Renal cortex interstitium (tissue), 11 donors: ENCODE measurements at regions not wholly inside any gene's neighbourhood (a gene's known extent, or its start where the extent isn't known, plus 50 kb on each side); places are given as distances from the start of the nearest gene placed in this dataset.
"Not testable (repeated sequence)": the region's sequence is repeated elsewhere in the genome, so short reads cannot be mapped to it uniquely, and the experiment has no call there.

Source experiments
- DNase-seq, 11 donors: peaks; one replicate each; pipeline ENCODE4 v3.0.0-alpha.2; 2013; ENCODE audit warnings: low read depth in 9 of 11, low spot score in 4 of 11; ENCODE audit errors: extremely low read depth in 1 of 11

DNA sequence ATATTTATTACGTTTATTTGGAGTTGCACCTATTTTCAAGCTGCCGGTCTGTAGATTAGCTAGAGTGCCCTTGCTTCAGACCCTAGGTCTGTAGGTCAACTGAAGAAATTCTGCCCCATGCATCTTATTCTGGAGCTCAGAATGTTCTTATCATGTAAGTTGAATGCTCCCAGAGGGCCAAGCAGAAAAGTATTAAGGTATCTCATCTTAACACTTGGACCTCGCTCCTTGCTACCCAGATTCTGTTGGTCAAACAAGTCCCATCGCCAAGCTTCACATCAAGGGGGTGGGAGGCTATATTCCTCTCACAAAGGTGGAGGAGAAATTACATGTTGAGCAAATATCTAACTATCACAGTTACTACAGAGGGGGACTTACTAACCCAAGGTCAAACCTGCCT lies 187.7 kb downstream of the C1orf94 start:
- DNase-seq = no peak

DNA sequence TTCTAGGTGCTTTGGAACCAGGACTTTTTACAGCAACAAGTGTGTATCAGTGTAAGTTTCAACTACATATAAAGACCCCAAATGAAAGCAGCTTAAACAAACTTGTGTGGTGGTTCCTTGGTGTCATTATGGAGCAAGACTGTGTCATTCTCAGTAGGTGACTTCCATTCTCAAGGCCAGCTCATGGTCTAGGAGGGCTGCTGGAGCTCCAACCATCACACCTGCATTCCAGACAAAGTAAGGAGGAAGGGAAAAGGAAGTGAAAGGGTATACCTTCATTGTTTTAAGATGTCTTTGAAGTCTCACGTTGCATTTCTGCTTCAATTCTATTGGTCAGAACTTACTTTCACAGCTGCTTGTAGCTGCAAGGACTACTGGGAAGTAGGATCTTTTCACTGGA lies 188.6 kb downstream of the C1orf94 start:
- no peak for DNase-seq

DNA sequence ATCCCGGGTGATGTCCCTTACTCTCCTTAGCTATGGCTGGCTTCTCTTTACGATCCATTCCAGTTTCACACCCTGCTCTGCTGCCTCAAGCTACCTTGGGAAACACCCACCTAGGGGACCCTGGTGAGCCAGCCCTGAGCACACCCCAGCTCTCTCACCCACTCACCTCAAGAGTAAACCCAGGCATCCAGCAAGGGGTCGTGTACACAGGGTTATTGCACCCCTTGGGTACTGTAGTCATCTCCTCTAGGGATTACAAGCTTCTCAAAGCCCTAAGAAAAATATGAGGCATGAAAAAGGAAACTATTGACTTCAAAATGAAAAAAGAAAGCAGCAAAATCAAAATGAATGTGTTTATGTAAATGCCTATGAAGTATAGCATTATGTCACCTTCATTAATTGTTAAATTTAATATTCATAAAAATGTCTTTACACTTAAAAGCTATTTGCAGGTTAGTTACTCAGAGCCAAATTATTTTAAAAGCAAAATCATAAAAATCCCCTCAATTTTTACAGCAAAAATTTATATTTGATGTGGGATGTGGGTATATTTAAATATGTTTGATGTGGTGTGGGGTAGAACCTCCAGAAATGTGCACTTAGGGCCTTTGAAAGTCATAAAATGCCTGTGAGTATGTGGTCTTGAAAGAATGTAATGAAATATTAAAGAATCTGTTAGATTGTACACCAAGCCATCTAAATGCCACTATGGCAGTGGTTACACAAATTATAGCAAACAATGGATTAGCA lies 190.3 kb downstream of the C1orf94 start:
- no peak for DNase-seq

DNA sequence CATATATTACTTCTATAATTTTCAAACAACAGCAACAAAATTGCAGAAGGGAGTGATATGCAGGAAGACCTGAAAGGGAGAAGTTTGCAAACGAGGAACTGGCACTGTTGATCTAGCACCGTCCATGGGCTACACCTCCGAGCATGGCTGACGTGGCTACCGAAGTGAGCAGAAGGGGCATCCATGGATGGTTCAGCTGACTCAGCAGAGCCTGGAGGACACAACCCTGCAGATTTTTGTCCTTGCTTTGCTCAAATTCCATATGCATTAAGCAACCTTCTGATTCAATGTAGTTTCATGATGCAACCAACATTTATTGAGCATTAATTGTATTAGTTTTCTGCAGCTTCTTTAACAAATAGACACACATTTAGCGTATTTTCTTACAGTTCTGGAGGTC lies 191.2 kb downstream of the C1orf94 start:
- DNase-seq = no peak

DNA sequence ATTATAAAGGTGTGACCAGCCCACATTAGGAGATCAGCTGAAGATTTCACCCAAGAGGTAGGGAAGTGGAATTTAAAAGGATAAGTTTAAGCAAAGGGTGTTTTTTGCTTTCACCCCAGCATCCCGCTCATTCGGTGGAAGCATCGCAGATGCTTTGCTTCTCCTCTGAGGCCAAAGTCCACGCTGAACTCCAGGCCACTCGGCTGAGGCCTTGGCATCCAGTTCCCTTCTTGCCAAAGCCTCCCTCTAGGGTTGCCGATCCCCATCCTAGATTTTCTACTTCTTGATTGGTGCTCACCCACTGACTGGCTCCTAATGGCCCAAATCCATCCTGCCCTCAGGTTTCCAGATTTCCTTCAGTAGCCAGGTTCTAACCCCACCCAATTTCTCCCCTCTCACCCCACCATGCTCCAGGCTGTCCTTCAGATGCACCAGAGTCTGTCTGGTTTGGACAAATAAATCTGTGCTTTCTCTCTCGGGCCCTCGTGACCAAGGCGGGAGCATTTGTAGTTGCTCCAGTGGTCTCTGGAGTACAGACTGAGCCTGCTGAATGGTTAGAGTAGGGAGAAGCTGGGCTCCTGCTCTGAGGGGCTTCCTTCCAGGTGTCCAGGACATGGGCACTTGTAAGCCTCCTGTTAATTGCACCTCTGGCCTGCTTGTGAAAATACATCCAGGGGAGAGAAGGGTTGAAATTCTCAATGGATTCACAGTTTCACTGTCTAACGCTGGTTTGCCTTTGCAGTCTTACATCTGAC lies 193.2 kb downstream of the C1orf94 start:
- DNase-seq = no peak

DNA sequence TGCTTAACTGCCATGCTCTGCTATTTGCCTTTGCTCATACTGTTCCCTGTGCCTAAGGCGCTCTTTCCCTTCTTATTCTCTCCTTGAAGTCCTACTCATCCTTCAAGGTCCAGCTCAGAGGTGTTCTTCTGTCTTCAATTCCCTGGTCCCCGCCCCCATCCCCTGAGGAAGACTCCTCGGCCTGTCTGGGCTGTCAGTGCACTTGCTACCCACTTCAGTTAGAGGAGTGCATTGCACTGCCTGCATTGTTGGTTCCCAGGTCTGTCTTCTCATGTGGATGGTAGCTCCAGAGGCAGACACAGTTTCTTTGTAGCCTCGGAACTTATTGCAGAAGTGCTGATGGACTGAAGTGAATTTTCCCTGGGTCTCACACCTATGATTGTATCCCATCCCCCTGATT lies 194.0 kb downstream of the C1orf94 start:
- no peak for DNase-seq

DNA sequence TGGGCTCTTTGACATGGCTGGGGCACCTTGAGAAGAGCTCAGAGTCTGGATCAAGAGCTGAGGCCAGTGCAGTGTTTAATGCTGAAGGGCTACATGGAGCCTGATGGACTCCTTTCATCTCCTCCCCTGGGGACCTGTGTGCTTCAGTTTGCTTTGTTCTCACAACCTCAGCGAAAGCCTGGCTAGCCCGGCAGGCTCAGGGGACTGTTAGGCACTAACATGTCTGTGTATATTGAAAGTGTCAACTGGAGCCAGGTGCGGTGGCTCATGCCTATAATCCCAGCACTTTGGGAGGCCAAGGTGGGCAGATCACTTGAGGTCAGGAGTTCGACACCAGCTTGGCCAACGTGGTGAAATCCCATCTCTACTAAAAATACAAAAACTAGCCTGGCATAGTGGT lies 194.5 kb downstream of the C1orf94 start:
- DNase-seq = not testable (repeated sequence)

DNA sequence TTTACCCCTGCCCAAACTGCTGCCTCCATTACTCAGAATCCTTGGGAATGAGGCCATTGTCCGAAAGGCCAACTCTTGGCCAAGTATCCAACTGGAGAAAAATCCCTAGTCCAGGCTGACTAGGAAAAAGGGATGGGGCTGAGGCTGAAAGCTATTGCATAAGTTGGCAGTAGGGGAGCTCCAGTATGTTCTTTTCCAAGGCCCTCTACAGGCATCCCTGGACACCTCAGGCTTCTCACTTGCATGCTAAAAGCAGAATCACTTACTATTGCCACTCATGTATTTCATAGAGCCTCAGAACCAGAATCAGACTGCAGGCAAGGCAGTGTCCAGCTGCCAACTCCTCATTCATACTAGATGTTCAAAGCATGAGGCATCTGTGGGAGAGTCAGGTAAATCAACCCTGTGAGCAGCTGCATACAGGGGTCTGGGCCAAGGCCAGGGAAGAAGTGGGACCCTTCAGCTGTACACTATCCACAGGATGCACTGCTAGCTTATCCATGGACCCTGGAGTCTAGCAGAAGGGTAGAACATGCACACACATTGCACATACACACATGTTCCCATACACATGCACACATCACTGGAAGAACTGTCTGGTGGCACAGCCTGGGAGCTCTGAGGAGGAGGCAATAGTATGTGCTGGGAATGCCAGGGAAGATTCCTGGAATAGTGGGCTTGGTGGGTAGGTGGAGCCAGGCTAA lies 195.3 kb downstream of the C1orf94 start:
- DNase-seq = no peak

DNA sequence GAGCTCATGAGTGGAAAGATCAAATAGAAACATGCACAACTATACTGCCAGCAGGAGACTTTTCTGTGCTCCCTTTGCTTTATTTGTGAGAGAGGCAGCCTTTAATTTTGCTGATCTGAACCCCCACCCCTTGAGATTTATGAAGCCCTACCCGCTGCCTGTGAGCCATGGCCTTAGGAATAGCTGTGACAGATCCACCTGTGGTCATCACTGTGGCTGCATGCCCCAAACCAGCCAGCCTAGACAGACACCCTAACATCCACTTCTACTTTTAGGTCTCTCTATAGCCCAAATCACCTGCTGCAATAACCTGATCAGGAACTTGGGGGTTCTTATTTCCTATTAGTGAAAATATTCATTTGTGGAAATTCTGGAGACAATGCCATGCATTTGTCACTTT lies 196.2 kb downstream of the C1orf94 start:
- no peak for DNase-seq

DNA sequence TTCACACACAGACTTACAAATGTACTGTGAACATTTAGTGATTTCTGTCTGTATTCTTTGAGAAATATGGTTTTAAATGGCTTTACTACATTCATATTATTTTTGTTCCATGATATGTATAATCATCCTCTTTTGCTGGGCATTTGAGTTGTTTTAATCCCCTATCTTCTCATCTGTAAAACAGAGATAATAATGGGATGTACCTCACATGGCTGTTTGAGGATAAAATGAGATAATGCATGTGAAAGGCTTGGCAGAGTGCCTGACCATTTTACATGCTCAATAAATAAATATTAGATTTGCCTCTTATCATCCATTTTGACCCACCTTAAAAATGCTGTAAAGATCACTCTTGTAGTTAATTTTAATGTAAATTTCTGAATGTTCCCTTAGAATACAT lies 197.2 kb downstream of the C1orf94 start:
- DNase-seq = no peak

DNA sequence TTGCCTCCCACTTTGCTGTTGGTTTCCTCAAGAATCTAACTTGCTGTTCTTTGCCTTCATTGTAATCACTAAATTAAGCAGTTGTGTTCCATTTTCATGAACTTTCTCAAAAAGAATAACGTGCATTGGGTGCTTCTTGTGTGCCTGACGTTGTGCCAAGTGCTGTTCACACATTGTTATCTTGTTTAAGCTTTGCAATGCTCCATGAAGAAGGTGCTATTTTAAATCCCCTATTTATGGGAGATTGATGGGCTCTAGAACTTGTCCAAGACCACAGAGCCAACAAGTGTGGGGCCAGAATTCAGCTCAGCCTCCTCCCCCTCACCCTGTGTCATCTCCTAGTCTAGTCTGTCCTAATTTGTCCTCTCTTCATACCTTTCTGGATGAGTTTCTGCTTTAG lies 199.8 kb downstream of the C1orf94 start:
- DNase-seq = no peak

DNA sequence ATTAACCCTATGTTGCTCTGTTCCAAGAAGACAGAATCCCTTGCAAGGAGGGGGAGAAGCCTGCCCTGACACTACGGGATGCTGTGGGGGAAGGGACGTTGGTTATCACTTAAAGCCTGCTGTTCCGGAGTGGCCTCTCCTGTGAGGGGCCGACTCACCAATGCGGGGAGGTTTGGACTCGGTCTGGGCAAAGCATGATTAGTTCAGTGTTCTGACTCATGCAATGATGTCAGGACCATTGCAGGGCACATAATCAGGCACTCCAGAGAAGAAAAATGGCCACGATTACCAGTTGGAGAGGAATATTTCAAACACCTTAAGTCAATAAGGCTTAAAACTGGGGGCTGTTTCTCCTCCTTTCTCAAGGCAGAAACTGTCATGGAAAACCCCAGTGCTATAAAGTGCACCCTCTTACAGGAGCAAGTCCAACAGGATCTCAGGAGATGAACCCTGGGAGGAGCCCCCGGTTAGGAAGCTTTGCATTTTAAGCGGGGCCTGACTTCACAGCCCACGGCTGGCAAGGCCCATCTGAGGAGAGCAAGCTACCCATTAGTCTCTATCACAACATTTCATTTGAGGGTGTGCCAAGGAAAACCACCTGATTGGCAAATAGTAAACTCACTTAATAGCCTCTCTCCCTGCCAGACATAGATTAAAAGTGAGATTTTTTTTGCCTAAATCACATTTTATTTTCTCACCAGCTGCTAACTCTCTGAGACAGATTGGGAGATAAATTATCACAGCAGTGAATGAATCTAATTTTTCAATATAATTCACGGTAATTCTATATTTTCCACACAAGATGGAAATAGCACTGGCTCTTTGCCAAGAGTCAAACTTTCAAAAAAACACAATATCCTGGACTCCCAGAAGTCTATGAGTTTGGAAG lies 202.5 kb downstream of the C1orf94 start:
- no peak for DNase-seq

DNA sequence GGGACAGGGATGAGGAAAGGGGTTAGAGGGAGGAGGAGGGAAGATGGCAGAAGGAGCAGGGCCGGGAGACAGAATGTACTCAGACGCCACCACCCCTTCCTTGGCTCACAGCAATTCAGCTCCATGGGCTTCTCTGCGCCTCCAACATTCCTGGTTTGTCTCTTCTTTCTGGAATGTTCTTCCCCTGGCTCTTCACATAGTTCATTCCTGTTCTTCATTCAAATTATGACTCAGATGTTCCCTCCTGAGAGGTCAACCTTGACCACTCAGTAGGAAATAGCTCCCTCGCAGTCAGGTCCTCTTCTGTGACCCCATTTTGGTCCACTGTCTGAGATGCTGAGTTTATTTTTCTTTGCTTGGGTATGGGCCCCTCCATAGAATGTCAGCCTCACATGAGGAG lies 203.2 kb downstream of the C1orf94 start:
- no peak for DNase-seq

DNA sequence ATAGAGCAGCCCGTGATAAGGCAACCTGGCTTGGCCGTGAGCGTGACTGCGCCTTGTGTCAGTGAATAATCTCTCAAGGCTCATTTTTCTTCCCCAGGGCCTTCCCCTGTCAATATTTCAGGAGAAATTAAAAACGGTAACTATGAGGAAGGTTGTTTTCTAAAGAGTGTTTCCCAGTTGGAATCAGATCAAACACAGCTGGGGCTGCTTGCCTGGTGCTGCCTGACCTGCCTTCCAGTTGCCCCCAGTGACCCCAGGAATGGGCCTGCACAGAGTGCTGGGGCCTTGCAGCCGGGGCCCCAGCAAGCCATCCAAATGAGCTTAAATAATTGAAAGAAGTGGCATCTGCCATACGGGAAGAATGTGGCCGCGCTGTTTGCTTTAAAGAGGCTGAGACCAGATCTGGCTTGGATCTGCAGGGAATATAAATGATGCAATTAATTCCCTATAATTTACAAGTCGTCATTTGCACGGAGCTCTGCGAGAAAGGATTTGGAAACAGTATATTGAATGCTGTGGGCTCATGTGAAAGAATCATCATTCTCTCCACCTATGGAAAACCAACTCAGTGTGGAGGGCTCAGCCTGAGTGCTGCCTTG lies 203.9 kb downstream of the C1orf94 start:
- DNase-seq = no peak

DNA sequence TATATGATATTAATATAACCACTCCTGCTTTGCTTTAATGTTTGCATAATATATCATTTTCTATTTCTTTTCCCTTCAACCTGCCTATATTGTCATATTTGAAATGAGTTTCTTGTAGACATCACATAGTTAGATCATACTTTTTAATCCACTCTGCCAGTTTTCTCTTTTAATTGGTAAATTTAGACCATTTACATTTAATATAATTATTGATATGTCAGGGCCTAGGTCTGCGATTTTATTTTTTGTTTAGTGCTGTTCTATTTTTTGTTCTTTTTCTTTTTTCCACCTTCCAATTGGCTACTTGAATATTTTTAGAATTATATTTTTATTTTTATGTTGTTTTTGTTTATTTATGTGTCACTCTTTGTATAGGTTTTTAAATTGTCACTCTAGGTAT lies 213.3 kb downstream of the C1orf94 start:
- DNase-seq = no peak

DNA sequence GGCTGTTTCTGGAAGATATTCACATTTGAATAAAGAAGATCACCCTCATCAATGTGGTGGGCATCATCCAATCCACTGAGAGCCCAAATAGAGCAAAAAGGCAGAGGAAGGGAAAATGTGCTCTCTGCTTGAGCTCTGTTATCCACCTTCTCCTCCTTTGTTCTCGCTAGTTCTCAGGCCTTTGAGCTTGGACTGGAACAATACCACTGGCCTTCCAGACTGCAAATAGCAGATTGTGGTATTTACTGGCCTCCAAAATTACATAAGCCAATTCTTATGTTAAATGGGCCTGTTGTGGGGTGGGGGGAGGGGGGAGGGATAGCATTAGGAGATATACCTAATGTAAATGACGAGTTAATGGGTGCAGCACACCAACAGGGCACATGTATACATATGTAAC lies 219.3 kb downstream of the C1orf94 start:
- no peak for DNase-seq

DNA sequence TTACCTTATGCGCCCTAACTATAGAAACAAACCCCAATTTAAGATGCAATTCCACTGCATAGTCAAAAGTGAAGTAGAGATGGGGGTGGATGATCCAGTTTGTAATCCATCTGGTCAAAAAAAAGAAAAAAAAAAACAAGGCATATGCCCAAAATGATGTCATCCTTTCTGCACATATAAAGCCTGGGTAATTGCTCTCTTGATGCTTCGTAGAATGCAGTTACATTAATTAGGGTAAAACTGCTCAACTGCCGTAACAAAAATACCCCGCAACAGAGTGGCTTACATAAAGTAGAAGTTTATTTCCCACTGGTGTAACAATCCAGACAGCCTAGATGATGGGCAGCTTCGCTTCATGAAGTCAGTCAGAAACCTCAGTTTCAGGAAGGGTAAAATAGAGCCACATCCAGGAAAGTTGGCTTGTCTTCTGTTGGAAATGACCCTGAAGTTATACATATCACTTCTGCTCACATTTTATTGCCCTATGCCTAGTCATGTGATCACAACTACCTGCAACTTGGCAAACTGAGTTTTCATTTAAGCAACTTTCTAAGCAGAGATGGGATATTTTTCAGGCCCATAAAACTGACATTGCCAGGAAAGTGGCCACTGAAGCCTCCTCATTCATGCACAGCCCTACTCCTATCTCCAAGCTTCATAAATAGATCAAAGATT lies 221.7 kb downstream of the C1orf94 start:
- no peak for DNase-seq

DNA sequence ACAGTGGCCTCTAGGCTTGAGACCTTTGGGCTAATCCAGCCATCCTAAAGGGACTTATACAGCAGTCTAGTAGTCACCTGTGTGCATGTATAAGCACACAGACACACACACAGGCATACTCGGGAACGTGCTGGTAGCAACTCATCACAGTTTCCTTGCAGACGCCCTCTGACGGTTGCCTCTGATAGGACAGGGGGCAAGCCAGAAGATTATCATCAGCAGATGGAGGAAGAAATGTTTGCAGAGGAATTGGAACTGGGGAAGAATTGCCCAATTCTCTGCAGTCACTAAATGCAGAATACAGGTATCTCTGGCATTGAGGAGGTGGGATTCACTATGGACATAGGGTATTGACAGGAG lies 222.2 kb downstream of the C1orf94 start:
- no peak for DNase-seq
